ENCODE measurements at regions not wholly inside any gene's neighbourhood (a gene's known extent, or its start where the extent isn't known, plus 50 kb on each side); places are given as distances from the start of the nearest gene placed in this dataset.
"Not testable (repeated sequence)": the region's sequence is repeated elsewhere in the genome, so short reads cannot be mapped to it uniquely, and the experiment has no call there.

GRCh38 chr12:116327992-116328391, 50.5 kb upstream of the MED13L start:
- DNase-seq = not testable (repeated sequence)

- DNase-seq = no peak
Measured at GRCh38 chr12:116331876-116332275, 54.4 kb upstream of the MED13L start.

GRCh38 chr12:116332705-116333380, 55.4 kb upstream of the MED13L start:
- DNase-seq = no peak

- no peak for DNase-seq
Measured at GRCh38 chr12:116333402-116333801, 55.9 kb upstream of the MED13L start.

- no peak for DNase-seq
Measured at GRCh38 chr12:116336542-116337065, 59.1 kb upstream of the MED13L start.

- DNase-seq = no peak
Measured at GRCh38 chr12:116337312-116337711, 59.8 kb upstream of the MED13L start.

- no peak for DNase-seq
Measured at GRCh38 chr12:116338064-116338846, 60.8 kb upstream of the MED13L start.

GRCh38 chr12:116339062-116339461, 61.6 kb upstream of the MED13L start:
- DNase-seq = no peak

GRCh38 chr12:116339800-116340371, 62.4 kb upstream of the MED13L start:
- no peak for DNase-seq

GRCh38 chr12:116343331-116343884, 65.9 kb upstream of the MED13L start:
- no peak for DNase-seq

GRCh38 chr12:116346222-116346621, 68.7 kb upstream of the MED13L start:
- no peak for DNase-seq

- no peak for DNase-seq
Measured at GRCh38 chr12:116346741-116347140, 69.2 kb upstream of the MED13L start.

- no peak for DNase-seq
Measured at GRCh38 chr12:116347265-116347664, 69.8 kb upstream of the MED13L start.

- no peak for DNase-seq
Measured at GRCh38 chr12:116352315-116352835, 74.9 kb upstream of the MED13L start.

- DNase-seq = no peak
Measured at GRCh38 chr12:116353958-116354357, 76.5 kb upstream of the MED13L start.

GRCh38 chr12:116354534-116354933, 77.0 kb upstream of the MED13L start:
- DNase-seq = no peak

- DNase-seq = no peak
Measured at GRCh38 chr12:116354950-116355783, 77.7 kb upstream of the MED13L start.

GRCh38 chr12:116358536-116358892, 81.0 kb upstream of the MED13L start:
- no peak for DNase-seq

- DNase-seq = peak; percentile 65
Measured at GRCh38 chr12:116358893-116359761, 81.6 kb upstream of the MED13L start.

- no peak for DNase-seq
Measured at GRCh38 chr12:116360579-116361413, 83.3 kb upstream of the MED13L start.
